ENCODE measurements at regions not wholly inside any gene's neighbourhood (a gene's known extent, or its start where the extent isn't known, plus 50 kb on each side); places are given as distances from the start of the nearest gene placed in this dataset.

GRCh38 chr3:107132674-107133073 is 244.6 kb upstream of the CCDC54 start:
- H3K4me1 ChIP-seq (ENCODE audit: control insufficient read depth, insufficient read depth, low read length), result no peaks in the 10 kb centered on the region
- no peaks in the 10 kb centered on the region for H3K36me3 ChIP-seq (ENCODE audit: control insufficient read depth, insufficient read depth, low read length, severe bottlenecking)
- DNase-seq (ENCODE audit: low read depth), result no peak
- H3K4me3 ChIP-seq (ENCODE audit: low read length), result no peak overlapping the region
- no peaks in the 10 kb centered on the region for H3K9me3 ChIP-seq (ENCODE audit: control insufficient read depth, low read length)
- no peak overlapping the region for H3K9ac ChIP-seq (ENCODE audit: low read length)
- H3K27me3 ChIP-seq (replicated peaks; ENCODE audit: control insufficient read depth, insufficient read depth, low read length), result no peaks in the 10 kb centered on the region

GRCh38 chr3:107133891-107134290 is 243.3 kb upstream of the CCDC54 start:
- H3K9me3 ChIP-seq (ENCODE audit: control insufficient read depth, low read length), result no peaks in the 10 kb centered on the region
- H3K4me1 ChIP-seq (ENCODE audit: control insufficient read depth, insufficient read depth, low read length), result no peaks in the 10 kb centered on the region
- no peaks in the 10 kb centered on the region for H3K27me3 ChIP-seq (replicated peaks; ENCODE audit: control insufficient read depth, insufficient read depth, low read length)
- no peaks in the 10 kb centered on the region for H3K36me3 ChIP-seq (ENCODE audit: control insufficient read depth, insufficient read depth, low read length, severe bottlenecking)
- DNase-seq (ENCODE audit: low read depth), result no peak
- no peak overlapping the region for H3K4me3 ChIP-seq (ENCODE audit: low read length)
- no peak overlapping the region for H3K9ac ChIP-seq (ENCODE audit: low read length)

GRCh38 chr3:107142171-107142570 is 235.1 kb upstream of the CCDC54 start:
- Histone ChIP-seq H3K9ac (ENCODE audit: low read length) (no peak overlapping the region), H3K27me3 (replicated peaks; ENCODE audit: control insufficient read depth, insufficient read depth, low read length) (no peaks in the 10 kb centered on the region), H3K9me3 (ENCODE audit: control insufficient read depth, low read length) (no peaks in the 10 kb centered on the region), H3K4me1 (ENCODE audit: control insufficient read depth, insufficient read depth, low read length) (no peaks in the 10 kb centered on the region), H3K36me3 (ENCODE audit: control insufficient read depth, insufficient read depth, low read length, severe bottlenecking) (no peaks in the 10 kb centered on the region), H3K4me3 (ENCODE audit: low read length) (no peak overlapping the region)
- DNase-seq (ENCODE audit: low read depth), result no peak

- Histone ChIP-seq H3K27me3 (replicated peaks; ENCODE audit: control insufficient read depth, insufficient read depth, low read length) (no peaks in the 10 kb centered on the region), H3K4me3 (ENCODE audit: low read length) (no peak overlapping the region), H3K9ac (ENCODE audit: low read length) (no peak overlapping the region), H3K4me1 (ENCODE audit: control insufficient read depth, insufficient read depth, low read length) (no peaks in the 10 kb centered on the region), H3K36me3 (ENCODE audit: control insufficient read depth, insufficient read depth, low read length, severe bottlenecking) (no peaks in the 10 kb centered on the region), H3K9me3 (ENCODE audit: control insufficient read depth, low read length) (no peaks in the 10 kb centered on the region)
- DNase-seq (ENCODE audit: low read depth), result no peak
These were observed 234.3 kb upstream of the CCDC54 start for GRCh38 chr3:107142786-107143575.

DNA sequence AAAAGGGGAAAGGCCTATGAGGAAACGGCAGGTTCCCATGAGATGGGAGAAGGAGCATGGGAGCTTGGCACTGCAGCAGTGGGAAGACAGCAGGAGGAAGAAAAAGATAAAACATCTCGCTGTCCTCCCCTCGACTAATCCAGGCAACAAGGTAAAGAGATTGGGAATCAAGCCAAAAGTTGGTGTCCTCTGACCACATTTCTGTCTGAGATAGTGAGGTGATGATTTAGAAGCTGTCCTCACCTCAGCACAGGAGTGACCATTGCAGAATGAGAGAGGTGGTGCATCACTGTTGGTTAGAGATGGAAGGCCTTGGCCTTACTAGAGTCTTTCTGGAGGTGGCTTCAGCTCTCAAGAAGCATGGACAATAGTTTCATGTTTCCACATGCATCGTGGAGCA is 226.6 kb upstream of the CCDC54 start:
- H3K9ac ChIP-seq (ENCODE audit: low read length), result no peak overlapping the region
- no peak overlapping the region for H3K4me3 ChIP-seq (ENCODE audit: low read length)
- DNase-seq (ENCODE audit: low read depth), result no peak
- no peaks in the 10 kb centered on the region for H3K27me3 ChIP-seq (replicated peaks; ENCODE audit: control insufficient read depth, insufficient read depth, low read length)
- H3K4me1 ChIP-seq (ENCODE audit: control insufficient read depth, insufficient read depth, low read length), result no peaks in the 10 kb centered on the region
- no peaks in the 10 kb centered on the region for H3K9me3 ChIP-seq (ENCODE audit: control insufficient read depth, low read length)
- no peaks in the 10 kb centered on the region for H3K36me3 ChIP-seq (ENCODE audit: control insufficient read depth, insufficient read depth, low read length, severe bottlenecking)

- Histone ChIP-seq H3K27me3 (replicated peaks; ENCODE audit: control insufficient read depth, insufficient read depth, low read length) (no peaks in the 10 kb centered on the region), H3K9me3 (ENCODE audit: control insufficient read depth, low read length) (peaks cover 29% of the 10 kb centered on the region), H3K4me3 (ENCODE audit: low read length) (no peak overlapping the region), H3K36me3 (ENCODE audit: control insufficient read depth, insufficient read depth, low read length, severe bottlenecking) (no peaks in the 10 kb centered on the region), H3K4me1 (ENCODE audit: control insufficient read depth, insufficient read depth, low read length) (no peaks in the 10 kb centered on the region), H3K9ac (ENCODE audit: low read length) (no peak overlapping the region)
- DNase-seq (ENCODE audit: low read depth), result no peak
These were observed 223.3 kb upstream of the CCDC54 start for GRCh38 chr3:107153981-107154380.

- Histone ChIP-seq H3K27me3 (replicated peaks; ENCODE audit: control insufficient read depth, insufficient read depth, low read length) (no peaks in the 10 kb centered on the region), H3K36me3 (ENCODE audit: control insufficient read depth, insufficient read depth, low read length, severe bottlenecking) (no peaks in the 10 kb centered on the region), H3K4me3 (ENCODE audit: low read length) (no peak overlapping the region), H3K9me3 (ENCODE audit: control insufficient read depth, low read length) (peaks cover 14% of the 10 kb centered on the region), H3K9ac (ENCODE audit: low read length) (no peak overlapping the region), H3K4me1 (ENCODE audit: control insufficient read depth, insufficient read depth, low read length) (no peaks in the 10 kb centered on the region)
- DNase-seq (ENCODE audit: low read depth), result no peak
These were observed 204.8 kb upstream of the CCDC54 start for GRCh38 chr3:107172411-107172810.

- DNase-seq (ENCODE audit: low read depth), result peak; percentile 17
- Histone ChIP-seq H3K4me1 (ENCODE audit: control insufficient read depth, insufficient read depth, low read length) (no peaks in the 10 kb centered on the region), H3K9me3 (ENCODE audit: control insufficient read depth, low read length) (no peaks in the 10 kb centered on the region), H3K9ac (ENCODE audit: low read length) (no peak overlapping the region), H3K27me3 (replicated peaks; ENCODE audit: control insufficient read depth, insufficient read depth, low read length) (peaks cover 7% of the 10 kb centered on the region), H3K4me3 (ENCODE audit: low read length) (no peak overlapping the region), H3K36me3 (ENCODE audit: control insufficient read depth, insufficient read depth, low read length, severe bottlenecking) (no peaks in the 10 kb centered on the region)
These were observed 192.9 kb upstream of the CCDC54 start for GRCh38 chr3:107184375-107184774.

- Histone ChIP-seq H3K36me3 (ENCODE audit: control insufficient read depth, insufficient read depth, low read length, severe bottlenecking) (no peaks in the 10 kb centered on the region), H3K4me3 (ENCODE audit: low read length) (no peak overlapping the region), H3K9me3 (ENCODE audit: control insufficient read depth, low read length) (no peaks in the 10 kb centered on the region), H3K27me3 (replicated peaks; ENCODE audit: control insufficient read depth, insufficient read depth, low read length) (peaks cover 7% of the 10 kb centered on the region), H3K9ac (ENCODE audit: low read length) (no peak overlapping the region), H3K4me1 (ENCODE audit: control insufficient read depth, insufficient read depth, low read length) (no peaks in the 10 kb centered on the region)
- DNase-seq (ENCODE audit: low read depth), result no peak
These were observed 189.0 kb upstream of the CCDC54 start for GRCh38 chr3:107188262-107188661.

DNA sequence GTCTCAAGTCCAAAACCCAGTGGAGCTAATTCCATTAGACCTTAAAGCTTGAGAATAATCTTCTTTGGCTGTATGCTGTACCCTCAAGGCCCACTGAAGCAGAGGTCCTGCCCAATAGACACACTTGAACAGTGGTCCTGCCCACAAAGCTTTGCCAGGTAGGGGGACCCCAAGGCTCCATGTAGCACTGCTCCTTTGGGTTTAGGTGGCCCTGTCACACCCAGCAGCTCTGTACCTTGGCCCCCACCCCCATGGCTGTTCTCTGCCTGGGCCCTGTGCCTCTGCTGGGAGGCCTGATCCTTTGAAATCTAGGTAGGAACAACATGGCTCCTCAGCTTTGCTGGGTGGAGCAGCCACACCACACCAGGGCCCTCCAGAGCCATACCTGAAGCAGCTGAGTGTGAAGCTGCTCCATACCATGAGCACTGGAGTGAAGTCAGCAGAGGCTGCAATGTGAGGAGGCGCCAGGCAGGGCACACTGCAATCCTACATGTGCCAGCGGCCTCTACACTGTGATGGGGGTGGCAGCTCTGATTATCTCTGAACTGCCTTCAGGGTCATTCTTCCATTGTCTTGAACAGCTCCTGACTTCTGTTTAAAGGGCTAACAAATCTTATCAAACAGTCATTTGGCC is 188.0 kb upstream of the CCDC54 start:
- Histone ChIP-seq H3K27me3 (replicated peaks; ENCODE audit: control insufficient read depth, insufficient read depth, low read length) (peaks cover 7% of the 10 kb centered on the region), H3K9ac (ENCODE audit: low read length) (no peak overlapping the region), H3K9me3 (ENCODE audit: control insufficient read depth, low read length) (no peaks in the 10 kb centered on the region), H3K36me3 (ENCODE audit: control insufficient read depth, insufficient read depth, low read length, severe bottlenecking) (no peaks in the 10 kb centered on the region), H3K4me3 (ENCODE audit: low read length) (no peak overlapping the region), H3K4me1 (ENCODE audit: control insufficient read depth, insufficient read depth, low read length) (no peaks in the 10 kb centered on the region)
- no peak for DNase-seq (ENCODE audit: low read depth)

DNA sequence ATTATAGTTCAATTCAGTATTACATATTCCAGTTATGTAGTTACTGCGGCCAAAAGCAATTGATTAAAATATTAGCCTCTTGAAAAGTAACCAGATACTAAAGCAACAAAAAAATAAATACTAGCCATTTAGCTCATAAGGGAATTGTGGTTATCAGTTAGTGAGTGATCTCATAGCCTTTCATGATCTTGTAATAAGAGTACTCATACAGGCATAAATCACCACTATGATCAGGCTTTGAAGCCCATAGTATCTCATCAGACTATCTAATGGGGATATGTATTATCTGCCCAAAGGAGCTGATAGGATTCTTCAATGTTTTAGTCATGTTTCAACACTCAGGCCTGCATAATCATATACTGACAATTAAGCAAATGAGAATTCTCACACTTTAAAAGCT is 184.1 kb upstream of the CCDC54 start:
- no peak for DNase-seq (ENCODE audit: low read depth)
- no peaks in the 10 kb centered on the region for H3K9me3 ChIP-seq (ENCODE audit: control insufficient read depth, low read length)
- H3K27me3 ChIP-seq (replicated peaks; ENCODE audit: control insufficient read depth, insufficient read depth, low read length), result peaks cover 15% of the 10 kb centered on the region
- no peaks in the 10 kb centered on the region for H3K36me3 ChIP-seq (ENCODE audit: control insufficient read depth, insufficient read depth, low read length, severe bottlenecking)
- peaks cover under 1% of the 10 kb centered on the region for H3K4me1 ChIP-seq (ENCODE audit: control insufficient read depth, insufficient read depth, low read length)
- H3K4me3 ChIP-seq (ENCODE audit: low read length), result no peak overlapping the region
- H3K9ac ChIP-seq (ENCODE audit: low read length), result no peak overlapping the region
